GM19043 (cell line): ENCODE measurements at regions not wholly inside any gene's neighbourhood (a gene's known extent, or its start where the extent isn't known, plus 50 kb on each side); places are given as distances from the start of the nearest gene placed in this dataset.

Experiments used
- ATAC-seq: cut with Tn5 transposase; IDR thresholded peaks from one replicate; pipeline ENCODE4 v1.9.1; 2021; ENCODE audit warnings: low read depth; ENCODE audit not compliant: unreplicated experiment

GRCh38 chr13:82664183-82664582 is 1218.1 kb downstream of the SLITRK1 start:
- no peak for ATAC-seq

GRCh38 chr13:82661126-82661525 is 1221.1 kb downstream of the SLITRK1 start:
- no peak for ATAC-seq

- ATAC-seq, result no peak
Measured at GRCh38 chr13:82658811-82659210, 1223.5 kb downstream of the SLITRK1 start.

- no peak for ATAC-seq
Measured at GRCh38 chr13:82657471-82657870, 1224.8 kb downstream of the SLITRK1 start.

GRCh38 chr13:82654861-82655855 is 1227.1 kb downstream of the SLITRK1 start:
- no peak for ATAC-seq

GRCh38 chr13:82654143-82654542 is 1228.1 kb downstream of the SLITRK1 start:
- no peak for ATAC-seq

- ATAC-seq, result no peak
Measured at GRCh38 chr13:82647540-82647939, 1234.7 kb downstream of the SLITRK1 start.

- ATAC-seq, result no peak
Measured at GRCh38 chr13:82636119-82636518, 1246.2 kb downstream of the SLITRK1 start.

- ATAC-seq, result no peak
Measured at GRCh38 chr13:82634946-82635345, 1247.3 kb downstream of the SLITRK1 start.

GRCh38 chr13:82627183-82627582 is 1255.1 kb downstream of the SLITRK1 start:
- no peak for ATAC-seq

- ATAC-seq, result no peak
Measured at GRCh38 chr13:82625717-82626116, 1256.6 kb downstream of the SLITRK1 start.

GRCh38 chr13:82615043-82615442 is 1267.2 kb downstream of the SLITRK1 start:
- no peak for ATAC-seq

- ATAC-seq, result no peak
Measured at GRCh38 chr13:82614086-82614485, 1268.2 kb downstream of the SLITRK1 start.

GRCh38 chr13:82606008-82606407 is 1276.3 kb downstream of the SLITRK1 start:
- no peak for ATAC-seq

- no peak for ATAC-seq
Measured at GRCh38 chr13:82597747-82598146, 1284.5 kb downstream of the SLITRK1 start.

GRCh38 chr13:82593239-82593638 is 1289.0 kb downstream of the SLITRK1 start:
- ATAC-seq, result no peak

- ATAC-seq, result no peak
Measured at GRCh38 chr13:82571653-82572052, 1310.6 kb downstream of the SLITRK1 start.

- ATAC-seq, result no peak
Measured at GRCh38 chr13:82569581-82569980, 1312.7 kb downstream of the SLITRK1 start.

GRCh38 chr13:82566864-82567263 is 1315.4 kb downstream of the SLITRK1 start:
- ATAC-seq, result no peak

GRCh38 chr13:82565201-82565600 is 1317.1 kb downstream of the SLITRK1 start:
- ATAC-seq, result no peak

- no peak for ATAC-seq
Measured at GRCh38 chr13:82560889-82561288, 1321.4 kb downstream of the SLITRK1 start.

- ATAC-seq, result no peak
Measured at GRCh38 chr13:82522872-82523271, 1359.4 kb downstream of the SLITRK1 start.
